Neutrophil (primary cell): ENCODE measurements at regions not wholly inside any gene's neighbourhood (a gene's known extent, or its start where the extent isn't known, plus 50 kb on each side); places are given as distances from the start of the nearest gene placed in this dataset.

Experiments used
- H3K27ac ChIP-seq: fragments of 200-600 bp; sonication (generic); 2 replicates; pipeline ENCODE4 v1.5.1; 2016; ENCODE audit warnings: mild to moderate bottlenecking, moderate library complexity
- H3K27me3 ChIP-seq: fragments of 200-600 bp; sonication (generic); 2 replicates; pipeline ENCODE4 v1.6.0; 2016; ENCODE audit warnings: mild to moderate bottlenecking
- H3K36me3 ChIP-seq: fragments of 200-600 bp; sonication (generic); 2 replicates; pipeline ENCODE4 v1.5.1; 2017
- H3K4me1 ChIP-seq, 2 experiments: fragments of 200-600 bp in 1 of 2; sonication (generic) in 1 of 2; 1 replicate in 1 of 2; 2 replicates in 1 of 2; pipeline versions ENCODE4 v1.5.1 to v1.6.1; 2013 to 2016; ENCODE audit warnings: low read depth in 1 of 2, low read length in 1 of 2, mild to moderate bottlenecking in 1 of 2, moderate library complexity in 1 of 2; ENCODE audit not compliant: control insufficient read depth in 1 of 2, insufficient read depth in 1 of 2
- H3K4me3 ChIP-seq, 2 experiments: fragments of 200-600 bp in 1 of 2; sonication (generic) in 1 of 2; 1 replicate in 1 of 2; 2 replicates in 1 of 2; pipeline ENCODE4 v1.5.1; 2013 to 2016; ENCODE audit warnings: low read depth in 1 of 2, low read length in 1 of 2, mild to moderate bottlenecking in 1 of 2, moderate library complexity in 1 of 2
- H3K9me3 ChIP-seq: fragments of 200-600 bp; sonication (generic); 2 replicates; pipeline ENCODE4 v1.5.1; 2016
- TF ChIP-seq, protein P1 (sequence below): fragments of 200-600 bp; sonication (generic); IDR thresholded peaks from 2 replicates; pipeline ENCODE4 v1.5.1; 2016; ENCODE audit warnings: antibody characterized with exemption

DNA sequence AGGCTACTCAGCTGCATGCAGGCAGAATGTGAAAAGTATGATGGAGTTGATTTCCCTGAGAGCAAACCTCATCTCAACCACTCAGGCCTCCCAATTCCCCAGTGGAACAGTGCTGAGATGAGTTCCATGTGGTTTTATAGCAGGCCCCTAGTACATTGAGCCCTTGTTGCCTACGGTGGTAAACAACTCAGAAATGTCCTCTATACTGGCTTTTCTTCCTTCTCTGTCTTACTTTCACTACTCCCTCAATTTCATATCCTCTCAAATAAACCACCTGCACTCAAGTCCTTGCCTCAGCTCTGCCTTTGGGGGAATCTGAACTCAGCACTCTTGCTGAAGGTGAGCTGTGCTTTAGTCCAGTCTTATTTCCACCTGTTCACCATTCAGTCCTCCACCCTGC, 399.9 kb downstream of the PDCD6IP start:
- H3K9me3 ChIP-seq = no peaks in the 10 kb centered on the region
- H3K4me1 ChIP-seq = no peaks in the 10 kb centered on the region

DNA sequence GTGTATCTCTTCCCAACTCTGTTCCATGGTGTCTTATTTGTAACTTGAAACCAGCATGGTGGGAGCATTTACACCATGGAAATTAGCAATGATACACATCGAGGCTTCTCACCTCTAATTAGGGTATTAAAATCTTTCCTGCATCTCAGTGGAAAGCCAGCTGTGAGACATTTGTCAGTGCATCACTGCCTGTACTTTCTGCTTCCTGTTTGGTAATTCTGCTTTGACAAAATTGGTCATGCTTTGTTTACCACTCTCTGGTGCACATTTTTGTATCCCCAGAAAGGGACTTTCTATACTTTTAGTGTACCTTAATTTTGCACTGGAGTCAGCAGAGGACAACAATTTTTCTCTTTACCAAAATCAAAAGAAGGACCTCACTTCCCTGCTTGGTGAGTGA, 402.1 kb downstream of the PDCD6IP start:
- H3K36me3 ChIP-seq = no peaks in the 10 kb centered on the region
- no peak overlapping the region for H3K27ac ChIP-seq
- no peaks in the 10 kb centered on the region for H3K9me3 ChIP-seq
- TF ChIP-seq, protein P1, sequence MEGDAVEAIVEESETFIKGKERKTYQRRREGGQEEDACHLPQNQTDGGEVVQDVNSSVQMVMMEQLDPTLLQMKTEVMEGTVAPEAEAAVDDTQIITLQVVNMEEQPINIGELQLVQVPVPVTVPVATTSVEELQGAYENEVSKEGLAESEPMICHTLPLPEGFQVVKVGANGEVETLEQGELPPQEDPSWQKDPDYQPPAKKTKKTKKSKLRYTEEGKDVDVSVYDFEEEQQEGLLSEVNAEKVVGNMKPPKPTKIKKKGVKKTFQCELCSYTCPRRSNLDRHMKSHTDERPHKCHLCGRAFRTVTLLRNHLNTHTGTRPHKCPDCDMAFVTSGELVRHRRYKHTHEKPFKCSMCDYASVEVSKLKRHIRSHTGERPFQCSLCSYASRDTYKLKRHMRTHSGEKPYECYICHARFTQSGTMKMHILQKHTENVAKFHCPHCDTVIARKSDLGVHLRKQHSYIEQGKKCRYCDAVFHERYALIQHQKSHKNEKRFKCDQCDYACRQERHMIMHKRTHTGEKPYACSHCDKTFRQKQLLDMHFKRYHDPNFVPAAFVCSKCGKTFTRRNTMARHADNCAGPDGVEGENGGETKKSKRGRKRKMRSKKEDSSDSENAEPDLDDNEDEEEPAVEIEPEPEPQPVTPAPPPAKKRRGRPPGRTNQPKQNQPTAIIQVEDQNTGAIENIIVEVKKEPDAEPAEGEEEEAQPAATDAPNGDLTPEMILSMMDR = no peak
- H3K4me3 ChIP-seq = no peak overlapping the region
- H3K27me3 ChIP-seq = no peaks in the 10 kb centered on the region
- no peaks in the 10 kb centered on the region for H3K4me1 ChIP-seq

More for the DNA sequence above, 399.9 kb downstream of the PDCD6IP start:
- Histone ChIP-seq H3K36me3 (no peaks in the 10 kb centered on the region), H3K4me3 (no peak overlapping the region), H3K27ac (no peak overlapping the region), H3K27me3 (no peaks in the 10 kb centered on the region)
- TF ChIP-seq, protein P1 = no peak

DNA sequence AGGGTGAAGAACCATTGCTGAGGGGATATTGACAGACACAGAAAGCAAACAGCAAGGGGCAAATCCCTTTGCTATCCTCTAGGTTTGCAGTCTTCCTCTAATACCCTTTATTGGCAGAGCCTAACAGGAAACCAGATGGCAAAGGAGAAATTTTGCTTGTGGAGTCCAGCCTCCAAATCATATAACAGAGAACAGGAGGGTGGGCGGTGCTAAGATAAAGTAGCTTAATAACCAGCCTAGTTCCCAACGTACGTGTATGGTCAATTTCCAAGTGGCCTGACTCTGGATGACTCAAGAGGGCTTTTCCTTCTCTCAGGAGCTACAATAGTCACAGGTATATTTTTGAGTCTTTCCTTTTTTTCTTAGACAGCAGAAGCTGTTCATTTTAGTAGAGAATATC, 404.5 kb downstream of the PDCD6IP start:
- H3K36me3 ChIP-seq = no peaks in the 10 kb centered on the region
- no peak overlapping the region for H3K27ac ChIP-seq
- H3K27me3 ChIP-seq = no peaks in the 10 kb centered on the region
- H3K9me3 ChIP-seq = no peaks in the 10 kb centered on the region
- TF ChIP-seq, protein P1 = no peak
- H3K4me3 ChIP-seq = no peak overlapping the region
- no peaks in the 10 kb centered on the region for H3K4me1 ChIP-seq

DNA sequence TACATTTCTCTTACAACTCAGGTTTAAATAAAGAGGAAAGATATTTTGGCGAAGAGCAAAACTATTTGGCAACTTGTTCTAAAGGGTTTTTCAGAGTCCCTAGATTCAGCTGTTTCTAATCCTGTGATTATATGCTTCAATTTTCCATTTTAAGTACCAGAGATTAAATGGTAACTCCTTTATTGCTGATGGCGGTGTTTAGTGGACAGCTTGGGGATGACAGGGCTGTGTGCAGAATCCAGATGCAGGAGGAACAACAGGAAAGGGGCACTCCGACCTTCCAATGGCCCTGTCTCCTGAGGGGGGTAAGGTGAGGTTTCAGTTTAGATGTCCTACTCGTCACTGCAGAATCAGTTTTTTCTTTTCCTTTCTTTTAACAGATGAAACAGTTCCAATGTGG, 405.0 kb downstream of the PDCD6IP start:
- H3K9me3 ChIP-seq = no peaks in the 10 kb centered on the region

DNA sequence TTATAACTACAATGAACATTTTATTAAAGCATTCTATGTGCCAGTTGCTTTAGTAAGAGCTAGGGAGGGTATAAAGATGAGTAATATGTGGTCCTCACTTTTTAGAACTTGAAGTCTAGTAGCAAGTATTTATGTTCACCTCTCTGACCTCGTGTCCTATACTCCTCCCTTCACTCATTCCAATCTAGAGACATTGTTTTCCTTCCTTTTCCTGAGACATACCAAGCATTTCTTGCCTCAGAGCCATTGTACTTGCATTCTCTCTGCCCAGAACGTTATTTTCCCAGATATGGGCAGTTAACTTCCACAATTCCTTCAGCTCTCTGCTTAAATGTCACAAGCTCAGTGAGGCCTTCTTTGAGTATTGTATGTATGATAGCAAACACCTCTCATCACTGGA, 408.6 kb downstream of the PDCD6IP start:
- Histone ChIP-seq H3K9me3 (no peaks in the 10 kb centered on the region), H3K4me1 (no peaks in the 10 kb centered on the region), H3K4me3 (no peak overlapping the region), H3K27me3 (no peaks in the 10 kb centered on the region), H3K36me3 (no peaks in the 10 kb centered on the region), H3K27ac (no peak overlapping the region)
- TF ChIP-seq, protein P1 = no peak

More for the DNA sequence above, 405.0 kb downstream of the PDCD6IP start:
- TF ChIP-seq, protein P1 = no peak
- H3K36me3 ChIP-seq = no peaks in the 10 kb centered on the region
- no peaks in the 10 kb centered on the region for H3K27me3 ChIP-seq
- H3K27ac ChIP-seq = no peak overlapping the region
- no peaks in the 10 kb centered on the region for H3K4me1 ChIP-seq
- H3K4me3 ChIP-seq = no peak overlapping the region

DNA sequence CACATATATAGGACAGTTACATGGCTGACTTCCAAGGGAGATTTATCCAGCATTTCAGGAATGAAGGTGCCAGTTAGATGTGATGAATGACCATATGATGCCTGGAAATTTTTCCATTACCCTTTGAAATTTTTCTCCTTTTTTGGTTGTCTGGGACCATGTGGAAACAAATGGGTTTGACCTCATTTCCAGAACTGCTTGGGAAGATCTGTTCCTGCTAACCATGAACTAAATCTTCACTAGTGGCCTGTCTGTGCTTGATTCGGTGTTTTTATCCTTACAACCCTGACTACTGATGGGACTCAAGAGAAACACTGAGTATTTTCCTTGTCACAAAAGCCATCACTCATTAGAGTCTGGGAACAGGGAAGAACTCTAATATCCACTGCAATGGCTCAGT, 409.4 kb downstream of the PDCD6IP start:
- TF ChIP-seq, protein P1 = no peak
- H3K4me3 ChIP-seq = no peak overlapping the region
- H3K27ac ChIP-seq = no peak overlapping the region
- no peaks in the 10 kb centered on the region for H3K36me3 ChIP-seq
- no peaks in the 10 kb centered on the region for H3K4me1 ChIP-seq
- no peaks in the 10 kb centered on the region for H3K27me3 ChIP-seq
- no peaks in the 10 kb centered on the region for H3K9me3 ChIP-seq
